8988T (cell line): ENCODE measurements at regions not wholly inside any gene's neighbourhood (a gene's known extent, or its start where the extent isn't known, plus 50 kb on each side); places are given as distances from the start of the nearest gene placed in this dataset.

ENCODE experiments used
- DNase-seq: peaks from one replicate; pipeline ENCODE4 v3.0.0; 2011

GRCh38 chr2:8028436-8028835 is 653.4 kb upstream of the ID2 start:
- DNase-seq, result no peak

- no peak for DNase-seq
These were observed 652.9 kb upstream of the ID2 start for GRCh38 chr2:8028981-8029380.

DNA sequence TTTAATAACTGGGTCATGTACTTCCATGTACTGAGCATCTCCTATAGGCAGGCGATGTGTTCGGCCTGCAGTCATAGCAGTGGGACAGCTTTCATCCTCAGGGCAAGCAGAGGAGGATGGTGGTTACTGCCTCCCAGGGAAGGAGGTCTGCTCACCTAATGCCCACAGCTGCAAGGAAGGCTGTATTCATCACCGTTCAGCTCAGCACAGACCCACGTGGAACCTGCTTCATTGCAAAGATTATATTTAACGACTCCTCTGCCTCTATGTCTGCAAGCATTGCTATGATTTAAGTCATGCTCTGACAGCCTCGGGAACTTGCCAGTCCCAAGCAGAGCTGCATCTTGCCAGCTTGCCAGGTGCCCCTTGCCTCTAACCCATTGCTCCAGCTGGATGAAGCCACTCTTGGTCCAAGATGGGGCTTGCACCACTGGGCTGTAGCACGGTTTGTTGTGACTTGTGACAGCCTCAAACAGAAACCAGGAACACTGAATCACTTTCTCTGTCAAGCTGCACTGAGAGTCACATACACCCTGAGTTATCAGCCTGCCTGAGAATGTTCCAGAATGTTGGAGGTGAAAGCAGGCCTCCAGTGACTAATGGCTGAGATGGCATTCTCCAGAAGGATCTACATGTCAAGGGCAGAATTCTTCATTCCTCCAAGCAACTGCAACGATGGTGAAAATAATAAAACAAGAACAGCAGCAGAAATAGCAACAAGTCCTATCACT is 651.1 kb upstream of the ID2 start:
- no peak for DNase-seq

DNA sequence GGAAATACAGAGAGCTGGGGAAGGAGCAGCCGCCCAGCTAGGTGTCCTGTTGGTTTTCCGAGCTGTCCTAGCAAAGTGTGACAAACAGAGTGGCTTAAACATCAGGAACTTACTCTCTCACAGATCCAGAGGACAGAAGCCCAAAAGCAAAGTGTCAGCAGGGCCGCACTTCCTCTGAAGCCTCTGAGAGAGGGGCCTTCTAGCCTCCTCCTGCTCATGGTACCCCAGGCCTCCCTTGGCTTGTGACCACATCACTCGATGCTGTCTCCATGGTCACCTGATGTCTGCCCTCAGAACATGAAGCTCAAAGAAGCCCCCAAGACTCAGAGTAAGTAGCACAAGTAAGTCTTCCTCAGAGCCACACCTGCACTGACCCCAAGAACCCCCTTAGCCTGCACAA is 650.5 kb upstream of the ID2 start:
- no peak for DNase-seq

DNA sequence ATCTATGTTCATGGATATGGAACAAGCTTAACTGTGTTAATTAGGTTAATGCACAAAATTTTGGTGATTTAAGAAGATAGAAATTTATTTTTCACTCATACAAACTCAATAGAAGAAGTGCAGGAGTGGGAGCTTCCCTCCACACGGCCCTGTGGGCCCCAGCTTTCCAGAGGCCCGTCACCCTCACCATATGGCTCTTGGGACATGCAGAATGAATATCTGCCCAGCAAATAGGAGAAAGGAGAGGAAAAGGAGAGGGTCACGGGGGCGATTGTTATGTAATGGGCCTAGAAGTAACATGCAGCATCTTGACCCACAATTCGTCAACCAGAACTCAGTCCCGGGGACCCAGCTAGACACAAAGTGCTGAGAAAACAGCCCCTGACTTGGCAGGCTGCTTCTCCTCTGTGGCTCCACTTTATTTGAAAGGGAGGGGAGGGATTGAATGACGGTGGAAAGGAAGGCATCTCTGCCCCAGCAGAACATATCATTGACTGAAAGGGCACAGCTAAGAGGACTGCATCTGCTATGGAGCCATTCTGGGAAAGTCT is 648.2 kb upstream of the ID2 start:
- no peak for DNase-seq

DNA sequence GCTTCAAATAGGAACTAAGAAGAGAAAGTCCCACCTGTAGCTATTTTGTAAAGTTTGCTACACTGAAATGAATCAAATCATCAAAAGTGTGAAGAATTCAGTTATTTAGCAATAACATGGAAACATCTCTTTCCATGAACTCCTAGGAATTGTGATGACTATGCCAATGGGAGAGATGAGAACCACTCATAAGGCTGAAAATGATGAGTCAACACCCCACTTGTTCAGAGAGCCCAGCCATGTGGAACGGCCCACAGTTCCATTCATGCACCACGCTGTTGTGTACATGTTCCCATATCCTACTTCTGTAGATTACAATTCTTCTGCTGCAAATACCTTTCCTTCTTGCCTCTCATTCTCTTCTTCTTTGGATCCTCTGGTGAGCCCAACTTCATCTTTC is 645.5 kb upstream of the ID2 start:
- no peak for DNase-seq

- no peak for DNase-seq
These were observed 642.1 kb upstream of the ID2 start for GRCh38 chr2:8039732-8040131.

DNA sequence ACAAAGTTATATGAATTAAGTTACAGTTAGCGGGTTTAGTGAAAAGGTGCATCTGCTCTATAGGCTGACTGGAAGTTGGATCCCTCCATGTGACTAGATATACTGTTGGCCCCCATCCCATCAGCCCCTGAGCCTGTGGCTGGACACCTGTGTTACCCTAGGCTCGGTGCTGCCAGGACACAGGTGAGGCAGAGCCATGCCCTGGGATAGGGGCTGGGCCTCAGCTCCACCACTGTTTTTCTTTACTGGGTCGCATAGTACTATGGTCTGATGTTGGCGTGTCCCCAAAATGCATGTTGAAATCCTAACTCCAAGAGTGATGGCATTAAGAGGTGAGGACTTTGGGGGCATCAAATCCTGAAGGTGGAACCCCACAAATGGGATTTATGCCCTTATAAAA is 638.6 kb upstream of the ID2 start:
- no peak for DNase-seq

DNA sequence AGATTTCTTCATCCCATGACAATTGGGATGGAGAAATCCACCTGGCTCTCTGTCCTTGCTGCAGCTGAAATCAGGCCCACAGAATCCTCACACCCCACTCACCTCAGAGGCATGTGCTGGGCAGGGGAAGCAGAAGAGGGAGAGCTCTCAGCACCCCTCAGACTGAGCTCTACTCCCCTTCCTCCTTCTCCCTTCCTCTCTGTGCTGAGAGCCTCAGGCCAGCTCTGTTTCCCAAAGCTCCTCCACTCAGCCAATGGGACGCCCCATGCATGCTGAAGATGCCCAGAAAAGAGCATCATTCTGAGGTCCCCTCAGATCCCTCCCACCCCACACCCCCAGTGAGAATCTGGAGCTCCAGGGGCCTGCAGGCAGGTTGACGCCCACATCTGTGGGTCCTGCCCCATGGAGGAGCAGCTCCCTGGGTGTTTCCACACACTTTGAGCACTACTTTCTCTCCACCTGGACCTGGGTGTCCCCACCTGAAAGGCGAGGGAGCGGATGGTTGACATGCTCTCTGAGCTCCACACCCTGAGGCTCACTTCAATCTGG is 637.7 kb upstream of the ID2 start:
- DNase-seq, result no peak

- DNase-seq, result no peak
These were observed 636.7 kb upstream of the ID2 start for GRCh38 chr2:8045081-8045614.

- DNase-seq, result no peak
These were observed 635.0 kb upstream of the ID2 start for GRCh38 chr2:8046849-8047248.

GRCh38 chr2:8049176-8049575 is 632.7 kb upstream of the ID2 start:
- no peak for DNase-seq

- no peak for DNase-seq
These were observed 631.8 kb upstream of the ID2 start for GRCh38 chr2:8049851-8050571.

DNA sequence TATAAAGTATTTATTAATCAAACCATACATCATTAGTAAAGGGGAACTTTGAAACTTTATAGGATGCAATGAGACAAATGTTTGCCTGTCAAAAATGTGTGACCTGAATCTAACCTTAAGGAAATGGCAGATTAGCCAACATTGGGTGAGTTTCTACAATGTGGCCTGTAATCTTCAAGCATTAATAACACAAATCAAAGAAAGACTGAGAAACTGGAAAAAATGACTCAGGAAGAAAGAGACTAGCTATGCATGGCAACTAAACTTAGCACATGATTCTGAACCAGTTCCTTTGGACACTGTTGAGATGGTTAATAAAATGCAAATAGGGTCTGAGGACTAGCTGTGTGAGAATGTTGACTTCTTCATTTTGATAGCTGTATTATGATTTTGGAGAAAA is 628.6 kb upstream of the ID2 start:
- no peak for DNase-seq

- DNase-seq, result no peak
These were observed 627.8 kb upstream of the ID2 start for GRCh38 chr2:8054070-8054469.

DNA sequence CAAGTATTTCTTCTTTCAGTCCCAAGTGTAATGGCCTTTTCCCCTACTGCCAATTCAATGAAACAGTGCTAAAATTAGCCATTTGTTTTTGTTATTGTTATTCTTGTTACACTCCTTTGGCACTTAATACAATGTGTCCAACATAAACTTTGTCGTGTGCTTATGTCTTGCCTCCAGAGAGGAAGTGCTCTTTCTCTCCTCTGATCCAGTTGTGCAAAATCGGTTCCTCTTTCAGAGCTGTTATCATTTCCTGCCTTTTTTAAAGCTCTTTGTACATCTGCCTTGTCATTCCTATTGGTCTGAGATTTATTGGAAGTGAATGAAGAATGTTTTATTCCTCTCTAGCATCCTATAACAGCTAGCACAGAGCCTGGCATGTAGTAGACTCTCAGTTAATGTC is 623.2 kb upstream of the ID2 start:
- DNase-seq, result no peak

- no peak for DNase-seq
These were observed 622.6 kb upstream of the ID2 start for GRCh38 chr2:8059255-8059654.

DNA sequence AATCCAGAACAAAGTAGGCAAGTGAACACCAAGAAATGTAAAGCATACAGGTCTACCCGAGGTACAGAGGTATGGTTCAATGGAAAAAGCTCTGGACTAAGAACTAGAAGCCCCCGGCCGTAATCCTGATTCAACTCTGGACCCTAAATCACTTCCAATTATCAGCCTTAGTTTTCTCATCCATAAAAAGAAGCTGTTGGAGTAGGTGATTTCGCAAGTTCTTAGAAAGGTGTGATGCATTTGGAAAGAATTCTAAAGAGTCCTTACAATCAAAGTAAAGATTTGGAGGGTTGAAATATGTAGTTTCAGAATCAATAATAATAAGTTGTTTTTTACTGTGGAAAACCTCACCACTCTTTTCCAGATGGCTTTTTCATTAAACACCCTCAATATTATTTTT is 622.1 kb upstream of the ID2 start:
- no peak for DNase-seq

DNA sequence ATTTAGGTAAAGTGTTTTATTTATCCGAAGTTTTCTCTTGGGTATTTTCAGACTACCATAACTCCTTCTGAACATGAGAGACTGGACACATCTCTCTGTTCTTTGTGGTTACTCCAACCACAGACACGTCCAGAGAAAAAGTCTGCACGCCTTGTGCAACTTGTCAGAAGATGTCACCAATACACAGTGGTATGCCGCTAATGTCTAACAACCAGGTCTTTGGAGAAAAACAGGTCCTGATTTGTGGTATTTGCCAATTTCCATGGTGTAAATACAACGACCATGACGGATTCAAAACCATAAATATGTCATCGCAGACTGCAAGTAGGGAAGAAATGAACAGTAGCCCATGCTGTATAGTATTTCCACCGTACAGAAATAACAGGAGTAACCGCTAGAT is 620.6 kb upstream of the ID2 start:
- DNase-seq, result no peak

GRCh38 chr2:8064603-8065002 is 617.3 kb upstream of the ID2 start:
- no peak for DNase-seq

- no peak for DNase-seq
These were observed 616.7 kb upstream of the ID2 start for GRCh38 chr2:8065191-8065590.

GRCh38 chr2:8067784-8068336 is 614.0 kb upstream of the ID2 start:
- DNase-seq, result no peak

DNA sequence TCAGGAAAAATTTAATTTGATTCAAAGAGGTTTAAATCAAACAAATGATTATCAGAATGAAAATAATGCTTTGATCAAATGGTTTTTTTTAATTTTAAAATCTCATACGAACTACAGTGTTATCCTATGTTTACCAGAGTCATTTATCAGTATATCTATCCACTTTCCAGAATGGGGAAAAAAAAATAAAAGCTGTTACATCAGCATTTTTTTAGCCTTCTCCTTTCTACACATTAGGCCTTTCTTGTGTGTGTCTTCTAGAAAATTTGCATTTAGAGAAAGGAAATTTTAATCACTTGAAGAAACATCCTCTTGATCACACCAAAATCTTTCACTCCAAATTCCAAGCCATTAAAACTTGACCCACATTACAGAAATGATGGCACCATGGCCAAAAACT is 608.9 kb upstream of the ID2 start:
- no peak for DNase-seq

- no peak for DNase-seq
These were observed 607.9 kb upstream of the ID2 start for GRCh38 chr2:8073916-8074315.
